ENCODE measurements at regions not wholly inside any gene's neighbourhood (a gene's known extent, or its start where the extent isn't known, plus 50 kb on each side); places are given as distances from the start of the nearest gene placed in this dataset.

DNA sequence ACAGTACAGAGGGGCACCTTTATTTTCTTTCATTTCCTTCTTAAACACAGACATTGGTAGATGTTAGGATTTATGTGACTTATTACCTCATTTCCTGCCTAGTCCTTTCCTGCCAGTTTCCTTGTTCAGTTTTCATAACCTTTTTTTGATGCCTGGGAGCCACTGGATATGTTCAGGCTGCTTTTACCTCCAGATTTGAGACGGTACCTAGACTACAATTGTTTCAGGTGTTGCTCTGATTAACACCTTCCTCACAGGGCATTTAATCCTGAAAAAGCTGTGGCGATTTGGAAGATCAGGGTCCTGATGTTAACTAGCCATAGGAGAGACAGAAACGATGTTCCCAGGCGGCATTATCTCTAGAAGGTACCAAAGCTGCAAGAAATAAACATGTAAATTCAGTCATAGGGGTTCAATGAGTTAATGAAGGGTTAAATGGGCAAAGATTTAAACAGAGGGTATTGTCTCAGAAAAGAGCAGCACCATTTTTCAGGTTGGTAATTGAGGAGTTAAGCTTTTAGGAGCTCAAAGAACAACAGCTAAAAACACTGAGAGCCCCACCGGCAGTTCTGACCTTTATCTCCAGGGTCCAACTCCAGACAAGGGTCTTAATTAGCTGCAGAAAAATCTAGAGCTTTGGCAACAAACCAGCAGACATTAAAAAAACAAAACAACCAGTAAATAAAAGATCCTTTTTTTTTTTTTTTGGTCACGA lies 93.3 kb downstream of the HRH4 start:
- no peak overlapping the region for H3K4me3 Mint-ChIP-seq
- POLR2A ChIA-PET: no interaction called here
- H3K9me3 Mint-ChIP-seq: peaks cover 0 to 2% (median 0%) of the 10 kb centered on the region in 5 donors
- Histone ChIP-seq H3K27me3 (ENCODE audit: insufficient read depth, low read length, poor library complexity, severe bottlenecking) (no peaks in the 10 kb centered on the region), H3K4me1 (ENCODE audit: insufficient read depth, low read length) (no peaks in the 10 kb centered on the region), H3K9me3 (ENCODE audit: low read length) (no peaks in the 10 kb centered on the region), H3K27ac (ENCODE audit: low read depth, low read length) (no peak overlapping the region), H3K4me3 (ENCODE audit: low read length) (no peak overlapping the region), H3K36me3 (ENCODE audit: insufficient read depth, low read length) (no peaks in the 10 kb centered on the region)
- no peak for DNase-seq
- peaks cover 0 to 3% (median 0%) of the 10 kb centered on the region in 3 donors for H3K36me3 Mint-ChIP-seq
- peaks cover 0 to 4% (median 0%) of the 10 kb centered on the region in 3 donors for H3K4me1 Mint-ChIP-seq
- H3K27ac Mint-ChIP-seq: no peak overlapping the region
- CTCF ChIA-PET: no interaction called here
- peaks cover 3 to 17% of the 10 kb centered on the region in 2 donors for H3K27me3 Mint-ChIP-seq

GRCh38 chr18:24558403-24558802 lies 98.0 kb downstream of the HRH4 start:
- H3K36me3 ChIP-seq (ENCODE audit: insufficient read depth, low read length): no peaks in the 10 kb centered on the region
- peaks cover 12 to 22% of the 10 kb centered on the region in 2 donors for H3K27me3 Mint-ChIP-seq
- no peak for DNase-seq
- H3K27me3 ChIP-seq (ENCODE audit: insufficient read depth, low read length, poor library complexity, severe bottlenecking): no peaks in the 10 kb centered on the region
- peaks cover 0 to 1% (median 0%) of the 10 kb centered on the region in 3 donors for H3K36me3 Mint-ChIP-seq
- ChIA-PET CTCF (no interaction called here), POLR2A (no interaction called here)
- no peaks in the 10 kb centered on the region for H3K9me3 ChIP-seq (ENCODE audit: low read length)
- peaks cover 0 to 2% (median 0%) of the 10 kb centered on the region in 5 donors for H3K9me3 Mint-ChIP-seq
- H3K27ac ChIP-seq (ENCODE audit: low read depth, low read length): no peak overlapping the region
- peaks cover 0 to 3% (median 0%) of the 10 kb centered on the region in 3 donors for H3K4me1 Mint-ChIP-seq
- H3K4me3 Mint-ChIP-seq: no peak overlapping the region
- no peak overlapping the region for H3K4me3 ChIP-seq (ENCODE audit: low read length)
- no peaks in the 10 kb centered on the region for H3K4me1 ChIP-seq (ENCODE audit: insufficient read depth, low read length)
- no peak overlapping the region for H3K27ac Mint-ChIP-seq

DNA sequence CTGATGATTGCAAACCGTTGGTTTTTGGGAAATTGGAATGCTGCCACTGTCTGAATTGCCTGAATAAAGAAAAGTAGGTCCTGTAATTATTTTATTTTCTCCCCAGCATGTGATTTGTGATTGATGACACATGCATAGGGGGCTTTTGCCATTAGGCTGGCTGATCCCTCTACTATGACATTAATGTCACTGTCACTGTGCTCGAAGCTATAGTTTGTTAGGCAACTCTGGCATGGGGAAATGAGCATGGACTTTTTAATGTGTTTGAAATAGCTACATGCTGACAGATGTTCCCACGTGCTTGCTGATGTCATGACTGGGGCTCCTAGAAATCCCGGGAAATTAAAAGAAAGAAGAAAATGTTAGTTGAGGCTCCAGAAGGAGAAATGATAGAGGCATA lies 99.1 kb downstream of the HRH4 start:
- ChIA-PET CTCF (no interaction called here), POLR2A (no interaction called here)
- Mint-ChIP-seq H3K36me3 (peaks cover 0 to 1% (median 0%) of the 10 kb centered on the region in 3 donors), H3K27me3 (peaks cover 12 to 23% of the 10 kb centered on the region in 2 donors), H3K4me3 (no peak overlapping the region), H3K9me3 (peaks cover 0 to 2% (median 0%) of the 10 kb centered on the region in 5 donors), H3K4me1 (no peaks in the 10 kb centered on the region), H3K27ac (no peak overlapping the region)
- no peak for DNase-seq
- Histone ChIP-seq H3K27me3 (ENCODE audit: insufficient read depth, low read length, poor library complexity, severe bottlenecking) (no peaks in the 10 kb centered on the region), H3K27ac (ENCODE audit: low read depth, low read length) (no peak overlapping the region), H3K36me3 (ENCODE audit: insufficient read depth, low read length) (no peaks in the 10 kb centered on the region), H3K4me1 (ENCODE audit: insufficient read depth, low read length) (no peaks in the 10 kb centered on the region), H3K4me3 (ENCODE audit: low read length) (no peak overlapping the region), H3K9me3 (ENCODE audit: low read length) (no peaks in the 10 kb centered on the region)

GRCh38 chr18:24560511-24560981 lies 100.1 kb downstream of the HRH4 start:
- Histone ChIP-seq H3K36me3 (ENCODE audit: insufficient read depth, low read length) (no peaks in the 10 kb centered on the region), H3K9me3 (ENCODE audit: low read length) (no peaks in the 10 kb centered on the region), H3K4me1 (ENCODE audit: insufficient read depth, low read length) (no peaks in the 10 kb centered on the region), H3K27me3 (ENCODE audit: insufficient read depth, low read length, poor library complexity, severe bottlenecking) (no peaks in the 10 kb centered on the region), H3K27ac (ENCODE audit: low read depth, low read length) (no peak overlapping the region), H3K4me3 (ENCODE audit: low read length) (no peak overlapping the region)
- DNase-seq: no peak
- ChIA-PET POLR2A (no interaction called here), CTCF (no interaction called here)
- H3K36me3 Mint-ChIP-seq: peaks cover 0 to 1% (median 0%) of the 10 kb centered on the region in 3 donors
- H3K27me3 Mint-ChIP-seq: peaks cover 12 to 24% of the 10 kb centered on the region in 2 donors
- H3K9me3 Mint-ChIP-seq: peaks cover 0 to 2% (median 0%) of the 10 kb centered on the region in 5 donors
- no peak overlapping the region for H3K4me3 Mint-ChIP-seq
- no peak overlapping the region for H3K27ac Mint-ChIP-seq
- H3K4me1 Mint-ChIP-seq: no peaks in the 10 kb centered on the region

DNA sequence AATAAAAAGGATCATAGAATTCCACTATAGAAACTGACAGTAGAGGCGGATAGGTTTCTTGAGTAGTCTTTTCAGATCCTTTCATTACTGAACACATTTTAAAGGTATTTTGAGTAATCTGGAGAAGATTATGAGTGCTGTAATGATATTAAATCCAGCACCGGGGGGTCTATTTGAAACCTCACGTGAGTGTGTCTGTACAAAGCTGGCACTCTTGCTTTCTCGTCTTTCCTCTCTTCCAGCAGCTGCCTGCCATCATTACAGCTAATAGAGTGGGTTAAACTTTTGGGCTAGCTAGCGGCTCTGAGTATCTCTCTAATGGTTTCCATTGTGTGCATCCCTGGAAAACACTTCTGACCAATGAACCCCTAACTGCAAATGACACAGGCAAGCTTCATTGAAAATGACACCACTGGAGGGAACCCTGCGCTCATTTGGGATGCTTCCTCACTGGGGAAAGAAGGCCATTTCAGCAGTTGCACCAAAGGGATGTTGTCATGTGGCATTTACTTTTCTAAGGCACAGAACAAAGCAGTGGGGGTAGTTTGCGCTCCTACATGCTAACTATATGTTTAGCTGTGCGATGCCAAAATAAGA lies 101.0 kb downstream of the HRH4 start:
- Mint-ChIP-seq H3K27me3 (peaks cover 9 to 24% of the 10 kb centered on the region in 2 donors), H3K27ac (no peak overlapping the region), H3K36me3 (peaks cover 0 to under 1% (median 0%) of the 10 kb centered on the region in 3 donors), H3K9me3 (peaks cover 0 to 2% (median 0%) of the 10 kb centered on the region in 5 donors), H3K4me1 (no peaks in the 10 kb centered on the region), H3K4me3 (no peak overlapping the region)
- H3K27me3 ChIP-seq (ENCODE audit: insufficient read depth, low read length, poor library complexity, severe bottlenecking): no peaks in the 10 kb centered on the region
- no peaks in the 10 kb centered on the region for H3K36me3 ChIP-seq (ENCODE audit: insufficient read depth, low read length)
- CTCF ChIA-PET: no interaction called here
- no peak overlapping the region for H3K4me3 ChIP-seq (ENCODE audit: low read length)
- H3K27ac ChIP-seq (ENCODE audit: low read depth, low read length): no peak overlapping the region
- no peak for DNase-seq
- POLR2A ChIA-PET: no interaction called here
- H3K4me1 ChIP-seq (ENCODE audit: insufficient read depth, low read length): no peaks in the 10 kb centered on the region
- H3K9me3 ChIP-seq (ENCODE audit: low read length): no peaks in the 10 kb centered on the region

DNA sequence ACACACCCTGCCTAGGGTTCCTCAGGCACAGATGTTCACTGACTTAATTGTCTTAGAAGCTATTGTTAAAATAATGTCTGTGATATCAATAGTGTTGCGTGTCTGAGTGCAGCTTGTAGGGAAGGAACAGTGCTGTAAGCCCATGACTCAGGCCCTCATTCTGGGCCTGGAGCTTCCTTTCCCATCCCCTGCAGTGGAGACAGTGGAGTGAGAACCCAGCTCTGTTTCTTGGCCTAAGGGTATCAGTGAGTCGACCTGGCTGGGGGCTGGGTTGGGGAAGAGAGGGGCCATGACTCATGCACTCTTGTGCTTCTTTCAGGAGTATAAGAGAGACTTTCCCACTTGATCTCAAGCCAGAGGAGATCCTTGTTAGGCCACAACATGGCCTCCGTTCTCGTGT lies 106.8 kb downstream of the HRH4 start:
- no peak for DNase-seq
- CTCF ChIA-PET: no interaction called here
- POLR2A ChIA-PET: no interaction called here
- Mint-ChIP-seq H3K36me3 (no peaks in the 10 kb centered on the region), H3K9me3 (no peaks in the 10 kb centered on the region), H3K4me1 (no peaks in the 10 kb centered on the region), H3K4me3 (no peak overlapping the region), H3K27me3 (peaks cover 3 to 4% of the 10 kb centered on the region in 2 donors), H3K27ac (peak overlapping the region in 1 of 8 donors; percentile 13)
- Histone ChIP-seq H3K9me3 (ENCODE audit: low read length) (no peaks in the 10 kb centered on the region), H3K27ac (ENCODE audit: low read depth, low read length) (no peak overlapping the region), H3K36me3 (ENCODE audit: insufficient read depth, low read length) (no peaks in the 10 kb centered on the region), H3K4me1 (ENCODE audit: insufficient read depth, low read length) (no peaks in the 10 kb centered on the region), H3K4me3 (ENCODE audit: low read length) (no peak overlapping the region), H3K27me3 (ENCODE audit: insufficient read depth, low read length, poor library complexity, severe bottlenecking) (no peaks in the 10 kb centered on the region)

GRCh38 chr18:24570716-24571115 lies 110.3 kb downstream of the HRH4 start:
- Mint-ChIP-seq H3K27me3 (peaks cover 0 to 3% of the 10 kb centered on the region in 2 donors), H3K4me1 (no peaks in the 10 kb centered on the region), H3K27ac (no peak overlapping the region), H3K9me3 (peaks cover 0 to 17% (median 16%) of the 10 kb centered on the region in 5 donors), H3K4me3 (no peak overlapping the region), H3K36me3 (peaks cover 0 to 5% (median 0%) of the 10 kb centered on the region in 3 donors)
- ChIA-PET CTCF (no interaction called here), POLR2A (no interaction called here)
- no peaks in the 10 kb centered on the region for H3K27me3 ChIP-seq (ENCODE audit: insufficient read depth, low read length, poor library complexity, severe bottlenecking)
- DNase-seq: no peak
- H3K9me3 ChIP-seq (ENCODE audit: low read length): no peaks in the 10 kb centered on the region
- H3K4me1 ChIP-seq (ENCODE audit: insufficient read depth, low read length): no peaks in the 10 kb centered on the region
- H3K4me3 ChIP-seq (ENCODE audit: low read length): no peak overlapping the region
- H3K36me3 ChIP-seq (ENCODE audit: insufficient read depth, low read length): no peaks in the 10 kb centered on the region
- H3K27ac ChIP-seq (ENCODE audit: low read depth, low read length): no peak overlapping the region

- Mint-ChIP-seq H3K36me3 (no peaks in the 10 kb centered on the region), H3K27ac (no peak overlapping the region), H3K9me3 (no peaks in the 10 kb centered on the region), H3K4me3 (no peak overlapping the region), H3K27me3 (peaks cover 15 to 33% of the 10 kb centered on the region in 2 donors), H3K4me1 (no peaks in the 10 kb centered on the region)
- H3K27me3 ChIP-seq (ENCODE audit: insufficient read depth, low read length, poor library complexity, severe bottlenecking): peaks cover 5% of the 10 kb centered on the region
- H3K4me3 ChIP-seq (ENCODE audit: low read length): no peak overlapping the region
- no peak overlapping the region for H3K27ac ChIP-seq (ENCODE audit: low read depth, low read length)
- ChIA-PET CTCF (no interaction called here), POLR2A (no interaction called here)
- DNase-seq: no peak
- H3K9me3 ChIP-seq (ENCODE audit: low read length): no peaks in the 10 kb centered on the region
- H3K4me1 ChIP-seq (ENCODE audit: insufficient read depth, low read length): no peaks in the 10 kb centered on the region
- no peaks in the 10 kb centered on the region for H3K36me3 ChIP-seq (ENCODE audit: insufficient read depth, low read length)
Observed at GRCh38 chr18:24582771-24583170, 122.3 kb downstream of the HRH4 start.

Measured in CD8-positive, alpha-beta memory T cell (primary cell).